ENCODE measurements at regions not wholly inside any gene's neighbourhood (a gene's known extent, or its start where the extent isn't known, plus 50 kb on each side); places are given as distances from the start of the nearest gene placed in this dataset.

GRCh38 chr1:244761279-244761678 is 74.2 kb upstream of the COX20 start:
- FAIRE-seq (no peak), DNase-seq (ENCODE audit: extremely low read depth in 1 of 4, low spot score in 3 of 4) (peak in 1 of 4 experiments; percentile 20), ATAC-seq (peak; percentile 58)
- Histone ChIP-seq H3K4me3 (no peak overlapping the region), H3K9ac (ENCODE audit: insufficient read depth in 1 of 2, low read depth in 2 of 2, low read length in 2 of 2) (peak overlapping the region in 1 of 2 experiments; percentile 50; a peak in 1 of 4 replicates), H3K4me1 (replicated peaks in 1 of 2; ENCODE audit: control insufficient read depth in 2 of 2, insufficient read depth in 2 of 2, low read length in 2 of 2) (no peaks in the 10 kb centered on the region; a peak in 1 of 5 replicates), H3K9me3 (replicated peaks; ENCODE audit: control insufficient read depth, insufficient read depth, low read depth, low read length) (no peaks in the 10 kb centered on the region), H4K20me1 (replicated peaks; ENCODE audit: control insufficient read depth, insufficient read depth, low read length) (no peaks in the 10 kb centered on the region), H3K9me1 (ENCODE audit: control insufficient read depth, insufficient read depth, low read length) (no peaks in the 10 kb centered on the region), H3K79me2 (ENCODE audit: control insufficient read depth, insufficient read depth, low read length) (no peaks in the 10 kb centered on the region), H3K27me3 (ENCODE audit: control insufficient read depth in 2 of 2, insufficient read depth in 2 of 2, low read length in 2 of 2) (peaks cover 31 to 47% of the 10 kb centered on the region in 2 experiments), H3K36me3 (ENCODE audit: control insufficient read depth, insufficient read depth, low read length) (no peaks in the 10 kb centered on the region), H3K27ac (ENCODE audit: extremely low read depth, low read depth, low read length) (no peak overlapping the region), H3K4me2 (ENCODE audit: insufficient read depth, low read length) (0 out of 2 replicates have a peak overlapping the region, but pooled peaks have one; percentile 18), H2AFZ (ENCODE audit: low read depth, low read length) (0 out of 2 replicates have a peak overlapping the region, but pooled peaks have one; percentile 46)
- BruUV-seq (replicated peaks): no TSS peak
- 6% methylated on average over 16 of the region's 18 CpGs for WGBS (ENCODE audit: insufficient coverage, low coverage, missing lambda C conversion rate)
- ChIA-PET POLR2A (no interaction called here), CTCF (ENCODE audit: low intra/inter-chr PET ratio) (no interaction called here)
- in situ Hi-C loops (cut with MboI) (no loop called here), intact Hi-C loops (cut with micrococcal nuclease) (no loop called here)
- TF ChIP-seq MGA (IDR thresholded peaks at IDR 0.05): 0 out of 2 replicates have a peak, but pooled peaks have one; percentile 15
- TF ChIP-seq BCOR (IDR thresholded peaks at IDR 0.05): no peak
- peak; percentile 11; the same call in 1 of the 2 replicates for TF ChIP-seq USF2 (CRISPR knock-in tag; IDR thresholded peaks at IDR 0.05)
- TF ChIP-seq HMGXB4 (CRISPR knock-in tag; IDR thresholded peaks at IDR 0.05): no peak
- peak in 1 of 2 experiments; percentile 21 for TF ChIP-seq E2F6 (IDR thresholded peaks at IDR 0.05; ENCODE audit: borderline replicate concordance in 1 of 2, extremely low read depth in 1 of 2, insufficient read depth in 1 of 2, insufficient read length in 1 of 2, low read depth in 1 of 2, low read length in 1 of 2, poor library complexity in 1 of 2, severe bottlenecking in 1 of 2)

Measured in K562 (cell line).